ENCODE measurements at regions not wholly inside any gene's neighbourhood (a gene's known extent, or its start where the extent isn't known, plus 50 kb on each side); places are given as distances from the start of the nearest gene placed in this dataset.

- TF ChIP-seq, protein P1, sequence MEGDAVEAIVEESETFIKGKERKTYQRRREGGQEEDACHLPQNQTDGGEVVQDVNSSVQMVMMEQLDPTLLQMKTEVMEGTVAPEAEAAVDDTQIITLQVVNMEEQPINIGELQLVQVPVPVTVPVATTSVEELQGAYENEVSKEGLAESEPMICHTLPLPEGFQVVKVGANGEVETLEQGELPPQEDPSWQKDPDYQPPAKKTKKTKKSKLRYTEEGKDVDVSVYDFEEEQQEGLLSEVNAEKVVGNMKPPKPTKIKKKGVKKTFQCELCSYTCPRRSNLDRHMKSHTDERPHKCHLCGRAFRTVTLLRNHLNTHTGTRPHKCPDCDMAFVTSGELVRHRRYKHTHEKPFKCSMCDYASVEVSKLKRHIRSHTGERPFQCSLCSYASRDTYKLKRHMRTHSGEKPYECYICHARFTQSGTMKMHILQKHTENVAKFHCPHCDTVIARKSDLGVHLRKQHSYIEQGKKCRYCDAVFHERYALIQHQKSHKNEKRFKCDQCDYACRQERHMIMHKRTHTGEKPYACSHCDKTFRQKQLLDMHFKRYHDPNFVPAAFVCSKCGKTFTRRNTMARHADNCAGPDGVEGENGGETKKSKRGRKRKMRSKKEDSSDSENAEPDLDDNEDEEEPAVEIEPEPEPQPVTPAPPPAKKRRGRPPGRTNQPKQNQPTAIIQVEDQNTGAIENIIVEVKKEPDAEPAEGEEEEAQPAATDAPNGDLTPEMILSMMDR (IDR thresholded peaks at IDR 0.05; ENCODE audit: low read depth, low read length, poor library complexity, severe bottlenecking) = no peak
- TF ChIP-seq EZH2phosphoT487 (IDR thresholded peaks at IDR 0.05; ENCODE audit: borderline replicate concordance, low read length) = no peak
Measured at GRCh38 chr4:147236806-147237205, 244.1 kb upstream of the EDNRA start.

Measured in DOHH2 (cell line).